ENCODE measurements at regions not wholly inside any gene's neighbourhood (a gene's known extent, or its start where the extent isn't known, plus 50 kb on each side); places are given as distances from the start of the nearest gene placed in this dataset.

DNA sequence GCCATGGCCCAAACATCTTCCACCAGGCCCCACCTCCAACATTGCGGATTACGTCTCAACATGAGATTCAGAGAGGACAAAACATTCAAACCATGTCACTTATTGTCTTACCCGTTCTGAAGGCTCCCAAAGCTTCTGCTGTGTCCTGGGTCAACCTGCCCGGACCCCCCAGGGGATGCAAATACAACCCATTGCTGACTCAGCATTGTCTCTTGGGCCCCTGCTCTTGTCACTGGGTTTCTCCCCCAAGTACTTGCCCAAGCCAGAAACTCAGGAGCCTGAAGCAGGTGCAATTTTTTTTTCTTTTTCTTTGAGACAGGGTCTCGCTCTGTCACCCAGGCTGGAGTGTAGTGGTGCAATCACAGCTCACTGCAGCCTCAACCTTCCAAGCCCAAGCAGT is 144.5 kb downstream of the KCTD15 start:
- TF ChIP-seq FOXK2 (IDR thresholded peaks at IDR 0.05) (no peak), TARDBP (IDR thresholded peaks at IDR 0.05) (no peak), FOXM1 (IDR thresholded peaks at IDR 0.05; ENCODE audit: borderline replicate concordance) (no peak), BHLHE40 (IDR thresholded peaks at IDR 0.05; ENCODE audit: borderline replicate concordance) (no peak), FOXA1 (IDR thresholded peaks at IDR 0.05) (no peak), CTBP1 (IDR thresholded peaks at IDR 0.05; ENCODE audit: borderline replicate concordance) (no peak), LEF1 (IDR thresholded peaks at IDR 0.05; ENCODE audit: borderline replicate concordance) (no peak), ELF4 (IDR thresholded peaks at IDR 0.05) (no peak), ZNF384 (IDR thresholded peaks at IDR 0.05) (no peak), NFRKB (IDR thresholded peaks at IDR 0.05) (no peak), HDGF (IDR thresholded peaks at IDR 0.05; ENCODE audit: borderline replicate concordance) (no peak), SUZ12 (IDR thresholded peaks at IDR 0.05) (no peak), L3MBTL2 (conservative IDR thresholded peaks at IDR 0.05) (no peak)
- TF ChIP-seq, protein P1, sequence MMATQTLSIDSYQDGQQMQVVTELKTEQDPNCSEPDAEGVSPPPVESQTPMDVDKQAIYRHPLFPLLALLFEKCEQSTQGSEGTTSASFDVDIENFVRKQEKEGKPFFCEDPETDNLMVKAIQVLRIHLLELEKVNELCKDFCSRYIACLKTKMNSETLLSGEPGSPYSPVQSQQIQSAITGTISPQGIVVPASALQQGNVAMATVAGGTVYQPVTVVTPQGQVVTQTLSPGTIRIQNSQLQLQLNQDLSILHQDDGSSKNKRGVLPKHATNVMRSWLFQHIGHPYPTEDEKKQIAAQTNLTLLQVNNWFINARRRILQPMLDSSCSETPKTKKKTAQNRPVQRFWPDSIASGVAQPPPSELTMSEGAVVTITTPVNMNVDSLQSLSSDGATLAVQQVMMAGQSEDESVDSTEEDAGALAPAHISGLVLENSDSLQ (IDR thresholded peaks at IDR 0.05) = no peak
- ChIA-PET POLR2A (no interaction called here), CTCF (no interaction called here)
- no peak for DNase-seq (ENCODE audit: extremely low spot score)

DNA sequence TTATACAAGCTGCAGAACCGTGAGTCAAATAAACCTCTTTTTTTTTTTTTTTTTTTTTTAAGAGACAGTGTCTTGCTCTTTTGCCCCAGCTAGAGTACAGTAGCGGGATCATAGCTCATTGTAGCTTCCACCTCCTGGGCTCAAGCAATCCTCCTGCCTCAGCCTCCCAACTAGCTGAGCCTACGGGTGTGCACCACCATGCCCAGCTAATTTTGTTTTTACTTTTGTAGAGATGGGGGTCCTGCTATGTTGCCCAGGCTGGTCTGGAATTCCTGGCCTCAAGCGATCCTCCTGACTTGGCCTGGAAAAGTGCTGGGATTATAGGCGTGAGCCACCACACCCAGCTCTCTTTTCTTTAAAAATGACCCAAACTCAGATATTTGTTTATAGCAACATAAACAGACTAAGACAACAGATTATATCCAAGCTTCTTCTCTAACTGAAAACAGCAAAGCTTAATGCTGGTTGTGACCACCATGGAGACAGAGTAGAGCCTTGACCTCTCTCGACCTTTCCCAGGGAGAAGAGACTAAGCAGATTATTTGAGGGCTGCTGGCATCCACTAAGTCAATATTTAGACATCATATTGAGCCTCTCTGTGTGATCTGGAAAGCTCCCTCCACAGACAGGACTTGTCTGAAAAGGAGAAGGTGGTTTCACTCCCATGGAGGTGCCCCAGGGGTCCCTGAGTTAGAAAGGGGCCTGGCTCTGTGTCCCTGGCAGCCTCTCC is 150.0 kb downstream of the KCTD15 start:
- ChIA-PET CTCF (interaction anchor here (0.6 to 1.5 kb wide), 4 partner anchors 8 to 254 kb away, joined by 3 read pairs; no protein-coding TSS in a partner anchor), POLR2A (no interaction called here)
- DNase-seq (ENCODE audit: extremely low spot score) = no peak
- TF ChIP-seq HDGF (IDR thresholded peaks at IDR 0.05; ENCODE audit: borderline replicate concordance) (no peak), ZNF384 (IDR thresholded peaks at IDR 0.05) (no peak), L3MBTL2 (conservative IDR thresholded peaks at IDR 0.05) (no peak), SP1 (IDR thresholded peaks at IDR 0.05) (no peak), FOXK2 (IDR thresholded peaks at IDR 0.05) (no peak), NFRKB (IDR thresholded peaks at IDR 0.05) (no peak), FOXM1 (IDR thresholded peaks at IDR 0.05; ENCODE audit: borderline replicate concordance) (no peak), CTBP1 (IDR thresholded peaks at IDR 0.05; ENCODE audit: borderline replicate concordance) (no peak), TARDBP (IDR thresholded peaks at IDR 0.05) (no peak), ARNT (IDR thresholded peaks at IDR 0.05) (no peak)
- TF ChIP-seq, protein P1 (IDR thresholded peaks at IDR 0.05) = no peak

DNA sequence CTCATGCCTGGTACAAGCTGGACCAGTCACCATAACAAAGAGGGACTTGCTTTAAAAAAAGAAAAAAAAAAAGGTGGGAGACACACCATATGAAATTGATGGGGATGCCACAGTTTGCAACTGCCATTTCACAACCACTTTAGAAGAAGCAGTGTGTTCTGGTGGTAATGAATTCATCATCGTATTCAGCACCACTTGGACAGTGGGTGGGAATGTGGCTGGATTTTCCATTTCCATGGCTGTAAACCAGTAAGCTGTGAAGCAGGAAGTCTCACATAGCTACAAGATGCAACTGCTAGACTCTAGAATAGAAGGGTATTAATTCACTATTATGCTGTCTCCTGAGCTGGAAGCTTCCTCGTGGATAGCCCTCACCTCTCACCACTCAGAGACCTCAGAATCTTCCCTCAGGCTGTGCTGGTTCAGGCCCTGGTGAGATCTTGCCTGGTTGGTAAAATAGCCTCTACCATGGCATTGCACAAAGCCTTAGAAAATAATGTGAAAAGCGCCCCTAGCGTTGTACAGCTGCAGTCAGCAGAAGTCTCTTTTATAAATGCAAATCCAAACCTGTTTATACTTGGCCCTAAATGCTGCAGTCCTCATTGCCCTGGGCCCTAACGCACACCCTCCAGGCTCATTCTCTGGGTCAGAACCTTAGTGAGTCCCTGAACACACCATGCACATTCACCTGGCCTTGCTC is 150.7 kb downstream of the KCTD15 start:
- TF ChIP-seq TARDBP (IDR thresholded peaks at IDR 0.05) (no peak), HDGF (IDR thresholded peaks at IDR 0.05; ENCODE audit: borderline replicate concordance) (no peak)
- ChIA-PET POLR2A (no interaction called here), CTCF (interaction anchor here (1.2 to 1.5 kb wide), 2 partner anchors 9 to 41 kb away, joined by 3 read pairs; no protein-coding TSS in a partner anchor)
- DNase-seq (ENCODE audit: extremely low spot score) = no peak

DNA sequence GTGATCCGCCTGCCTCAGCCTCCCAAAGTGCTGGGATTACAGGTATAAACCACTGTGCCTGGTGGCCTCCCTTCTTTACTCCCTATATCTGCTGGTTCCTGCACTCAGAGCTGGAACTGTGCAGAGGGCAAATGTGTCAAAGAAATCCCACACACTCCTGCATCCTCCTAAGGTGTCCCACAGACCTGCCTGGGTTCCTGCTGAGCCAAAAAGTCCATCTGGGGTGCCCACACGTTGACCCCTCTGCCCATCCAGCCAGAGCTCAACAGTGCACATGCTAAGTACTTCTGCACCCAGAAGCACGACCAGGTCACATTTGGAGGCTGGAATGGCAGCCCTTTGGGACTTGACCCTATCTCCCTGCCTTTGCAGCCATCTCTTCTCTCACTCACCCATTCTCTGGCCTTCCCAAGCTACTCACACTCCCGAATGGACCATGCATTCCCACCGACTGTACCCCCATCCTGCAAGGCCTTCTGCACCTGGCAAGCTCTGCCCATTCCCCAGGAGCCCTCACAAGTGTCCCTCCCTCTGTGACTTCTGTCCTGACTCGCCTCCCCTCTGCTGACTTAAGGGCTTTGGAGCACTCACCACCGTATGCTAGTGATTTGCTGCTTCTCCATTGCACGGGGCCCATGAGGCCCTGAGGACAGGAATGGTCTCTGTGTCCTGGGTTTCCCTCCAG is 152.1 kb downstream of the KCTD15 start:
- POLR2A ChIA-PET = no interaction called here
- TF ChIP-seq BHLHE40 (IDR thresholded peaks at IDR 0.05; ENCODE audit: borderline replicate concordance) (no peak), SUZ12 (IDR thresholded peaks at IDR 0.05) (no peak), ARNT (IDR thresholded peaks at IDR 0.05) (no peak), HDGF (IDR thresholded peaks at IDR 0.05; ENCODE audit: borderline replicate concordance) (no peak), LEF1 (IDR thresholded peaks at IDR 0.05; ENCODE audit: borderline replicate concordance) (no peak), SP1 (IDR thresholded peaks at IDR 0.05) (no peak), FOXM1 (IDR thresholded peaks at IDR 0.05; ENCODE audit: borderline replicate concordance) (no peak), NFRKB (IDR thresholded peaks at IDR 0.05) (no peak), FOXK2 (IDR thresholded peaks at IDR 0.05) (no peak), FOXA1 (IDR thresholded peaks at IDR 0.05) (no peak)
- TF ChIP-seq, protein P1 (IDR thresholded peaks at IDR 0.05) = no peak
- DNase-seq (ENCODE audit: extremely low spot score) = no peak
- CTCF ChIA-PET = no interaction called here

DNA sequence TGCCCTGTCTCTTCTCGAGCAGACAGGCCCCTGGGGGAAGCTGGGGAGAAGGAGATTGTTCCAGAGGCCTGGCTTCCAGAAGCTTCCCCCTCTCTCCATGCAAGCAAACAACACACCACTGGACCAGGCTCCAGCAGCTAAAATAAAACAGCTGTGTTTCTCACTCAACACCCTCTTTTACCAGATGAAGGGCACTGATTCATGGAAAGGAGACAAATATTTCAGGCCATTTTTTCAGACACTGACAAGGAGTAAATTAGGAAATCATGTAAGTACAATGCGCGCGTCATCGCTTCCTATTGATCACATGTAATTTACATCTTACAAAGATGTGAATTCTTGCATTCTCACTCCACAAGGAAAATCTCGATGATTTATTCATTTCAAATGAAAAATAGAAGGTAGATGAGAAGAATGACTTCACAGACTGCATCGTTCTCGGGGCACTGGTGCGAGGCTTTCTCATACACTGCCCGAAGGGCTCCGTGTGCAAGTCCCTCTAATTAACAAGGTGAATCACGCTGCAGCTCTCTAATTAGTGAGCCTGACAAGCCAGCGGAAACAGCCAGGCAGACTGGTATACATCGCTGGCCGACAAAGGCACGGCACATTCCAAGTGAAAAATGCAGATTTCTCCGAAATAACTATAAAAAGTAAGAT is 153.6 kb downstream of the KCTD15 start:
- TF ChIP-seq FOXM1 (IDR thresholded peaks at IDR 0.05; ENCODE audit: borderline replicate concordance) = no peak
- TF ChIP-seq, protein P1 (IDR thresholded peaks at IDR 0.05) = no peak
- no peak for TF ChIP-seq ELF4 (IDR thresholded peaks at IDR 0.05)
- TF ChIP-seq HDGF (IDR thresholded peaks at IDR 0.05; ENCODE audit: borderline replicate concordance) = no peak
- no peak for TF ChIP-seq ZNF384 (IDR thresholded peaks at IDR 0.05)
- TF ChIP-seq ARNT (IDR thresholded peaks at IDR 0.05) = no peak
- TF ChIP-seq SUZ12 (IDR thresholded peaks at IDR 0.05) = no peak
- no peak for TF ChIP-seq SP1 (IDR thresholded peaks at IDR 0.05)
- no peak for TF ChIP-seq FOXK2 (IDR thresholded peaks at IDR 0.05)
- no peak for TF ChIP-seq L3MBTL2 (conservative IDR thresholded peaks at IDR 0.05)
- no peak for TF ChIP-seq FOXA1 (IDR thresholded peaks at IDR 0.05)
- ChIA-PET POLR2A (no interaction called here), CTCF (no interaction called here)
- no peak for DNase-seq (ENCODE audit: extremely low spot score)

All from HEK293T (cell line).